Fibroblast of lung (primary cell): ENCODE measurements at regions not wholly inside any gene's neighbourhood (a gene's known extent, or its start where the extent isn't known, plus 50 kb on each side); places are given as distances from the start of the nearest gene placed in this dataset.

Experiments used
- DNase-seq, 2 donors: peaks; one replicate each; pipeline versions ENCODE4 v3.0.0 to v3.0.0-alpha.2; 2010; ENCODE audit warnings: low read depth in 2 of 2
- H2AFZ ChIP-seq: 2 replicates; pipeline ENCODE4 v1.5.1; 2012; ENCODE audit warnings: low read length, control low read depth, inconsistent platforms
- H3K27ac ChIP-seq: 2 replicates; pipeline ENCODE4 v1.5.1; 2011; ENCODE audit warnings: low read length, control low read depth; ENCODE audit not compliant: insufficient read depth
- H3K27me3 ChIP-seq: 2 replicates; pipeline ENCODE4 v1.5.1; 2011; ENCODE audit warnings: mild to moderate bottlenecking, low read length; ENCODE audit not compliant: control insufficient read depth, insufficient read depth
- H3K36me3 ChIP-seq: 2 replicates; pipeline ENCODE4 v1.5.1; 2011; ENCODE audit warnings: low read length; ENCODE audit not compliant: control insufficient read depth, insufficient read depth
- H3K4me1 ChIP-seq: 2 replicates; pipeline ENCODE4 v1.5.1; 2011; ENCODE audit warnings: low read length; ENCODE audit not compliant: control insufficient read depth, insufficient read depth; ENCODE audit errors: extremely low read depth
- H3K4me2 ChIP-seq: 2 replicates; pipeline ENCODE4 v1.5.1; 2011; ENCODE audit warnings: low read length, control low read depth; ENCODE audit not compliant: insufficient read depth; ENCODE audit errors: extremely low read depth
- H3K4me3 ChIP-seq, 4 experiments: fragments of 200-600 bp in 1 of 4; sonication (generic) in 1 of 4; replicated peaks in 1 of 4; 2 replicates each; pipeline ENCODE4 v1.5.1; 2011 to 2016; ENCODE audit warnings: low read length in 4 of 4, low read depth in 3 of 4, mild to moderate bottlenecking in 3 of 4, control low read depth in 2 of 4, inconsistent platforms in 1 of 4, mixed read lengths in 1 of 4; ENCODE audit not compliant: insufficient read depth in 1 of 4; ENCODE audit errors: control extremely low read depth in 1 of 4
- H3K79me2 ChIP-seq: 2 replicates; pipeline ENCODE4 v1.5.1; 2012; ENCODE audit warnings: mild to moderate bottlenecking, low read length, inconsistent platforms; ENCODE audit not compliant: control insufficient read depth, insufficient read depth
- H3K9ac ChIP-seq: 2 replicates; pipeline ENCODE4 v1.5.1; 2011; ENCODE audit warnings: mild to moderate bottlenecking, low read length, control low read depth; ENCODE audit not compliant: insufficient read depth
- H3K9me3 ChIP-seq: 2 replicates; pipeline ENCODE4 v1.5.1; 2012; ENCODE audit warnings: low read depth, low read length; ENCODE audit not compliant: control insufficient read depth, insufficient read depth
- H4K20me1 ChIP-seq: 2 replicates; pipeline ENCODE4 v1.5.1; 2011; ENCODE audit warnings: low read length; ENCODE audit not compliant: control insufficient read depth, insufficient read depth; ENCODE audit errors: extremely low read depth
- CTCF ChIP-seq, 2 donors: IDR thresholded peaks in 1 of 2; conservative IDR thresholded peaks in 1 of 2; 1 replicate in 1 of 2; 2 replicates in 1 of 2; pipeline ENCODE4 v1.5.1; 2011 to 2012; ENCODE audit warnings: low read length in 2 of 2, control low read depth in 1 of 2, inconsistent platforms in 1 of 2, low read depth in 1 of 2, mild to moderate bottlenecking in 1 of 2
- EZH2 ChIP-seq: IDR thresholded peaks from 2 replicates; pipeline ENCODE4 v1.5.1; 2012; ENCODE audit warnings: low read length, control low read depth, mild to moderate bottlenecking; ENCODE audit errors: missing control alignments

GRCh38 chr11:19607656-19608360 is 104.8 kb upstream of the NAV2 start:
- H3K9ac ChIP-seq = no peak overlapping the region
- no peaks in the 10 kb centered on the region for H3K9me3 ChIP-seq
- H3K4me3 ChIP-seq = no peak overlapping the region
- H3K27ac ChIP-seq = no peak overlapping the region
- no peaks in the 10 kb centered on the region for H3K36me3 ChIP-seq
- H3K4me2 ChIP-seq = no peak overlapping the region
- no peaks in the 10 kb centered on the region for H3K79me2 ChIP-seq
- H3K4me1 ChIP-seq = no peaks in the 10 kb centered on the region
- TF ChIP-seq EZH2 (no peak), CTCF (conservative IDR thresholded peaks at IDR 0.05 in 1 of 2, IDR thresholded peaks at IDR 0.05 in 1 of 2; ENCODE audit: low read depth in 1 of 2, low read length in 2 of 2) (no peak)
- H2AFZ ChIP-seq = no peak overlapping the region
- H4K20me1 ChIP-seq = no peaks in the 10 kb centered on the region
- peaks cover 6% of the 10 kb centered on the region for H3K27me3 ChIP-seq
- DNase-seq = peak in 1 of 2 donors; percentile 19

- no peaks in the 10 kb centered on the region for H3K36me3 ChIP-seq
- H2AFZ ChIP-seq = no peak overlapping the region
- H3K79me2 ChIP-seq = no peaks in the 10 kb centered on the region
- no peak for TF ChIP-seq CTCF (conservative IDR thresholded peaks at IDR 0.05 in 1 of 2, IDR thresholded peaks at IDR 0.05 in 1 of 2; ENCODE audit: low read depth in 1 of 2, low read length in 2 of 2)
- no peak for TF ChIP-seq EZH2
- H3K9ac ChIP-seq = no peak overlapping the region
- peaks cover 6% of the 10 kb centered on the region for H3K27me3 ChIP-seq
- no peak overlapping the region for H3K4me2 ChIP-seq
- H3K4me1 ChIP-seq = no peaks in the 10 kb centered on the region
- H3K27ac ChIP-seq = no peak overlapping the region
- DNase-seq = no peak
- H3K4me3 ChIP-seq = no peak overlapping the region
- no peaks in the 10 kb centered on the region for H4K20me1 ChIP-seq
- no peaks in the 10 kb centered on the region for H3K9me3 ChIP-seq
Observed at GRCh38 chr11:19606856-19607655, 105.6 kb upstream of the NAV2 start.

GRCh38 chr11:19605520-19606371 is 106.9 kb upstream of the NAV2 start:
- Histone ChIP-seq H2AFZ (no peak overlapping the region), H3K27me3 (peaks cover 5% of the 10 kb centered on the region), H3K9me3 (no peaks in the 10 kb centered on the region), H3K4me1 (no peaks in the 10 kb centered on the region), H4K20me1 (no peaks in the 10 kb centered on the region), H3K4me2 (no peak overlapping the region), H3K4me3 (no peak overlapping the region), H3K36me3 (no peaks in the 10 kb centered on the region), H3K79me2 (no peaks in the 10 kb centered on the region), H3K27ac (no peak overlapping the region), H3K9ac (no peak overlapping the region)
- TF ChIP-seq CTCF (conservative IDR thresholded peaks at IDR 0.05 in 1 of 2, IDR thresholded peaks at IDR 0.05 in 1 of 2; ENCODE audit: low read depth in 1 of 2, low read length in 2 of 2) = no peak
- no peak for TF ChIP-seq EZH2
- peak; percentile 51 to 82 for DNase-seq
